Suppressor macrophage treated with lipopolysaccharide for 4 hours (primary cell): ENCODE measurements at regions not wholly inside any gene's neighbourhood (a gene's known extent, or its start where the extent isn't known, plus 50 kb on each side); places are given as distances from the start of the nearest gene placed in this dataset.
A peak's percentile ranks its signal among the peaks of the same experiment; 100 is the strongest.
"Not testable (repeated sequence)": the region's sequence is repeated elsewhere in the genome, so short reads cannot be mapped to it uniquely, and the experiment has no call there.

Experiments
- DNase-seq: peaks from one replicate; pipeline ENCODE4 v3.0.0-alpha.2; 2020

DNA sequence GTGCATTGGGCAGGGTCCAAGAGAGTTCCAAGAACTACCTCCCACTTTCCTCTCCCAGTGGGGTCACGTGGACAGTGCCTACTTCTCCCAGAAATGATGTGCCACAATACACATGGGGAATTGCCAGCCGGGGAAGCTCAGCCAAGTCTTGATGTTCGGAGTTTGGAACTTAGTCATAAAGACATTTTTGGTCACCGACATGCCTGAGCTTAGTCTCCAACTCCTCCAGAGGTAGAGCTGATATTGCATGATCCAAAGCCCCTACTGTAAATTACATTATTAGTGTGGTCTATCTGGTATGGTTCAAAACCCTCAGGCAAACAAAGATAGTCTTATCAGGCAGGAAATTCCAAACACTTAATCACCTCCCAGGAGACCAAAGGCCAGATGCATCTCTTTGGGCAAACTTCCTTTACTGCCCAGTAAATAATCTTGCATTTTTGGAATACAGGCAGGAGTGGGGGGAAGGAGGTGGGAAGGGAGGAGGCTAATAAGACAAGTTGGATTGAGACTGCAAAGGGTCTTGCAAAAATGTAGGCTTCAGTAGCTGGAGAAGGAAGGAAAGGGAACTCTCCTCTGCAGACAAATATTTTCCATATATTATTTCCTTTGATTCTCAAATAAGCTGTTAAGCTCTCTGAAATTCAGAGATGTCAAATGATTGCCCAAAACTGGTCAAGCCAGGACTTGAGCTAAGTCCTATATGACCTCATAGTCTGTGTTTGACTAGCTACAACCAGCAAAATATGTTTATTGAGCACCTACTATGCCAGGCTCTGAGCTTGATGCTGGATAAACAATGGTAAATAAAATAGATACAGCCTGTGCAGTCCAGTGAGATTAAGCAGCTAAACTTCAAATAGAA, 99.4 kb downstream of the DRD1 start:
- no peak for DNase-seq

- DNase-seq: no peak
Observed at GRCh38 chr5:175343308-175343707, 100.7 kb downstream of the DRD1 start.

GRCh38 chr5:175340180-175340579, 103.8 kb downstream of the DRD1 start:
- DNase-seq: no peak

- no peak for DNase-seq
Observed at GRCh38 chr5:175337680-175338079, 106.3 kb downstream of the DRD1 start.

DNA sequence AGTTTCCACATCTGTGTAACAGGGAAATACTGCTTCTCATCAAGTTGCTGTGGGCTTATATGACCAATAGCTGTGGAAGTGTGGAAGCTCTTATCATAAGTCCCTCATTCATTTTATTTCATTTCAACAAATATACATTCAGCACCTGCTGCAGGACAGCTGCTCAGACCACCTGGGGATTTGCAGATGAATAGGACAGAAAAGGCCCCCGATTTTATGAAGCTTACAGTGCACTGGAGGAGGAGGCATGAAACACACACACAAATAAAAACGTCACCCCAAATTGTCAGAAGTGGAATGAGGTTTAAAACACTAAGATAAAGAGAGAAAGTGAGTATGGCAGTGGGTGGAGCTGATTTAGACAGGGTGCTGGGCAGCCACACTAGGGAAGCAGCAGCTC, 107.2 kb downstream of the DRD1 start:
- no peak for DNase-seq

DNA sequence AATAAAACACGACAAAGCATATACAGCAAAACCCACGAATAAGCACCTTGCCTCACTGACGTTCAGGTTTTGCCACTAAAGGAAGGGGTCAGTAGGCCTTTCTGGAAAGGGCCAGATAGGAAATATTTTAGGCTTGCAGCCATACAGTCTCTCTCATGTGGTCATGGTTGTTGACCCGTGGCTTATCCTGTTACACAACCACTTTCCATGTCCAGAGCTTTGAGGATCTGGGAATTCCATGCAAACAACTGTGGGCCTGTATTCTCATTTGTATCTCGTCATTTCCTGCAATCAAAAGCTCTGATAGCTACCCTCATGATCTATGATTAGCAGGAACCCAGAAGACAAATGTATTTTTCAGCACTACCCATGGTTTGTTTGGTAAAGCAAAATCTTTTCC, 108.3 kb downstream of the DRD1 start:
- DNase-seq: no peak

DNA sequence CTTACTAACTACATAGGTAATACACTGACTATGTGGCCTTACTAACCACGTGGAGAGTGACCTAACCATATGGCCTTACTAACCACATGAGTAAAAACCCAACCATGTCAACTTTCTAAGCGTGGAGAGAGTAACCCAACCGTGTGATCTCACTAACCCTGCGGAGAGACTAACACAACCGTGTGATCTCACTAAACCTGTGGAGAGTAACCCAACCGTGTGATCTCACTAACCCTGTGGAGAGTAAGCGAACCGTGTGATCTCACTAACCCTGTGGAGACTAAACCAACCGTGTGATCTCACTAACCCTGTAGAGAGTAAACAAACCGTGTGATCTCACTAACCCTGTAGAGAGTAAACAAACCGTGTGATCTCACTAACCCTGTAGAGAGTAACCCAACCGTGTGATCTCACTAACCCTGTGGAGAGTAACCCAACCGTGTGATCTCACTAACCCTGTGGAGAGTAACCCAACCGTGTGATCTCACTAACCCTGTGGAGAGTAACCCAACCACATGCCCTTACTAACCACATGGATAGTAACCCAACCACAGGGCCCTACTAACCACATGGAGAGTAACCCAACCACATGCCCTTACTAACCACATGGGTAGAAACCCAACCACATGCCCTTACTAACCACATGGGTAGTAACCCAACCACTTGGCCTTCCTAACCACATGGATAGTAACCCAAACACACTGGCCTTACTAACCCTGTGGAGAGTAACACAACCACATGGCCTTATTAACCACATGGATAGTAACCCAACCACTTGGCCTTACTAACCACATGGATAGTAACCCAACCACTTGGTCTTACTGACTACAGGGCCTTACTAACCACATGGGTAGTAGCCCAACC, 112.6 kb downstream of the DRD1 start:
- DNase-seq: not testable (repeated sequence)

DNA sequence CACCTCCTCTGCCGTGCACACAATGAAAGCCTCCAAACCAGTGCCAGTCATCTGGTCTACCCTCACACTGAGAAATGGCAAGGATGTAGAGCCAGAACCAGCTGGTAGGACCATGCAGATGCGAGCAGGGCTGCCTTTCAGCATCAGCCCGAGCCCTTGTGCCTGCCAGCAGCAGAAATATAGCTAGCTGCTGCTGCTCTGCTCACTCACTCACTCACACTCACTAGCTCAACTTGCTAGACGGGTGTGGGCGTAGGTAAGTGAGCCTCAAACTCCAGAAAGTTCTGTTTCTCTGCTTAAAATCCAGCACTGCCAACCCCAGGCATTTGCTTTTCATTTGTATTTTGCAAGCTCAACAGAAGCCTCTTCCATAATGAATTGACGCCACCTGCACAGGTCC, 114.0 kb downstream of the DRD1 start:
- DNase-seq: no peak

- no peak for DNase-seq
Observed at GRCh38 chr5:175328687-175329086, 115.3 kb downstream of the DRD1 start.

GRCh38 chr5:175328176-175328575, 115.8 kb downstream of the DRD1 start:
- no peak for DNase-seq

DNA sequence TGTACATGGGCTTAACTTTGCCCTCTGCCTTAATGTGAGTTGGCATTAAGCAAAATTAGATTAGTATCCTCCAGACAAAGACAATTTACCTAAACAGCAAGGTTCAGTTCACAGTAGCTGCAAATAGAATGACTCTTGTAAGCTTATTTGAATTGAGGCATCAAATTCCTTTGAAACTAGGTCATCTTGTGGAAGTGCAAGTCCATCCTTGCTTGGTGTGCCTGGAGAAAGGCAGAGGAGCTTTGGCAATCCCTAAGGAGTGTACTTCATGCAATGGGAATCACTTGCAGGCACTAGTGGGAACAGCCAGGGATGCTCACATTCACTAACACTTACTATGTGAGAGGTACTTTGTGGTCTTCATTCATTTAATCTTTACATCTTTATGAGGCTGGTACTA, 118.3 kb downstream of the DRD1 start:
- DNase-seq: no peak

GRCh38 chr5:175321927-175322532, 122.0 kb downstream of the DRD1 start:
- DNase-seq: peak; percentile 21

- no peak for DNase-seq
Observed at GRCh38 chr5:175319199-175319598, 124.8 kb downstream of the DRD1 start.

- DNase-seq: no peak
Observed at GRCh38 chr5:175317872-175318271, 126.1 kb downstream of the DRD1 start.

GRCh38 chr5:175309218-175309810, 134.7 kb downstream of the DRD1 start:
- DNase-seq: no peak

- DNase-seq: no peak
Observed at GRCh38 chr5:175308701-175309100, 135.3 kb downstream of the DRD1 start.

GRCh38 chr5:175306381-175306780, 137.6 kb downstream of the DRD1 start:
- DNase-seq: no peak

DNA sequence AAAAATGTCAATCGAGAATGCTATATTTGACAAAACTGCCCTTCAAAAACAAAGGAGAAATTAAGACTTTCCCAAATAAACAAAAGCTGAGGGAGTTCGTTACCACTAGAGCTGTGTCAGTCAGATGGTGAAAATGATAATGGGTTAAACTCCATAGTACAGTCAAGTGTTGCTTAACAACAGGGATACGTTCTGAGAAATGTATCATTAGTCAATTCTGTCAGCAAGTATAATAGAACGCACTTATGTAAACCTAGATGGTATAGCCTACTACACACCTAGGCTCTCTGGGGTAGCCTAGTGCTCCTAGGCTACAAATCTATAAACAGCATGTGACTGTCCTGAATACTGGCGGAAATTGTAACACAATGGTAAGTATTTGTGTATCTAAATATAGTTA, 138.7 kb downstream of the DRD1 start:
- no peak for DNase-seq

DNA sequence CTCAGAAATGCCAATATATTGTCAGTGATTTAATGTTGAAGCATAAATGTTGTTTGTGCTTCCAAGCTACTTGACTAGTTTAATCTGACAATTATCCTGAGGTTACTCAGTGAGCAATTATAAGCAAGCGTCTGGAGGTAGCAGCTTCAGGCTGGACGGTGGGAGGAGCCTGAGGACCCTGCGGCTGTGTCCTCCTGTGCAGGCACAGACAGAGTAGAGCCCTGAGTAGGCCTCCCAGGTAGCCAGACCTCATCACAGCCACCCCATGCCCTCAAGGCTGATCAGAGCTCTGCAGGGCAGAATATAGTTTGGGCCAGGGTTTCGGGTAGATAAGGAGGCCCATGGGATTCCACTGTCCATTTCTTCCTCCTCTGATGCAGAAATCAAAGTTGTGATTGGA, 153.6 kb downstream of the DRD1 start:
- no peak for DNase-seq

- no peak for DNase-seq
Observed at GRCh38 chr5:175288048-175288621, 155.8 kb downstream of the DRD1 start.

DNA sequence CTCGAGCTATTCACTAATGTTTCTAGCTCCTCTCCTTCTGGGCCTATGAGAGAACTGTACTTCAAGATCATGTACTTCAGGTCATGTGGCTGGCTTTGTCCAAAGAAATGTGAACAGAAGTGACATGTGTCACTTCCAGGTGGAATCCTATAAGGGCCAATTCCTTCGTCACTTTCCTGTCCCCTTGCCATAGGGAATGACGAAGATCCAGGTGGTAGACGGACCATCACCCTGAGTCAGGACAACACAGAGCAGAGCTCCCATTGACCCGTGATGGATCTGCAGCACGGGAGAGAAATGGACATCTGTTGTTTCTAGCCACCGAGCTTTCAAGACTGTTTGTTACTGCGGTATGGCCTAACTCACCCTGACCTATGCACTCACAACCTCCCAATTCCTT, 157.0 kb downstream of the DRD1 start:
- no peak for DNase-seq

GRCh38 chr5:175285261-175285660, 158.7 kb downstream of the DRD1 start:
- DNase-seq: no peak

DNA sequence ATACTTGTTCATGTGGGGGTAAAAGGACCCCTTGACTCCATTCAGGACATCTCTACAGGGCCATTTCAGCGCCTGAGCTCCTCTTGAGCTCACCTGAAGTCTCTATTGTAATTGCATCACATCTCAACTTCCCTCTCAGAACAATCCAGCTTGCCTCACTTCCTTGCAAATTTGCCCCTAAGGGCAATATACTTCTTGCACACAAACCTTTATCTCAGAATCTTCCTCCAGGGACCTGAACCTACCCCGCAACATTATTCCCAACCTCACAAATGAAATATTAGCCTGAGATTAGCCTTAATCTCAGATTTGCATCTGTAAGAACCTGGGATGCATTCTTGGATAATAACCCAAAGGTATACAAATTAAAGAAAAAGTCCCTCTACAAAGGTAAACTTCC, 159.2 kb downstream of the DRD1 start:
- DNase-seq: no peak
